CD14-positive monocyte (primary cell): ENCODE measurements at regions not wholly inside any gene's neighbourhood (a gene's known extent, or its start where the extent isn't known, plus 50 kb on each side); places are given as distances from the start of the nearest gene placed in this dataset.

Source experiments
- DNase-seq, 3 donors: peaks; one replicate each; pipeline ENCODE4 v3.0.0-alpha.2; 2011 to 2022
- H2AFZ ChIP-seq: 2 replicates; pipeline ENCODE4 v1.6.0; 2012; ENCODE audit warnings: mild to moderate bottlenecking, low read depth, low read length, inconsistent platforms; ENCODE audit not compliant: insufficient read depth, poor library complexity, severe bottlenecking
- H3K27ac ChIP-seq, 2 donors: 1 replicate in 1 of 2; 2 replicates in 1 of 2; pipeline ENCODE4 v1.5.1; 2012 to 2013; ENCODE audit warnings: low read length in 2 of 2, control low read depth in 1 of 2, inconsistent platforms in 1 of 2, low read depth in 1 of 2, mild to moderate bottlenecking in 1 of 2
- H3K27me3 ChIP-seq, 2 donors: one replicate each; pipeline versions ENCODE4 v1.6.0 to v1.6.1; 2011 to 2013; ENCODE audit warnings: low read length in 2 of 2; ENCODE audit not compliant: control insufficient read depth in 2 of 2, insufficient read depth in 2 of 2
- H3K36me3 ChIP-seq, 2 donors: replicated peaks in 1 of 2; 1 replicate in 1 of 2; 2 replicates in 1 of 2; pipeline versions ENCODE4 v1.5.1 to v1.6.1; 2012 to 2013; ENCODE audit warnings: low read length in 2 of 2, control low read depth in 1 of 2, inconsistent platforms in 1 of 2, mild to moderate bottlenecking in 1 of 2; ENCODE audit not compliant: insufficient read depth in 2 of 2, control insufficient read depth in 1 of 2
- H3K4me1 ChIP-seq, 2 donors: 1 replicate in 1 of 2; 2 replicates in 1 of 2; pipeline versions ENCODE4 v1.5.1 to v1.6.1; 2012 to 2013; ENCODE audit warnings: low read length in 2 of 2, control low read depth in 1 of 2, inconsistent platforms in 1 of 2, mild to moderate bottlenecking in 1 of 2, moderate library complexity in 1 of 2; ENCODE audit not compliant: insufficient read depth in 2 of 2, control insufficient read depth in 1 of 2
- H3K4me2 ChIP-seq: replicated peaks from 2 replicates; pipeline ENCODE3; 2012; ENCODE audit warnings: low read length, moderate library complexity, mild to moderate bottlenecking; ENCODE audit not compliant: poor library complexity, severe bottlenecking; ENCODE audit errors: extremely low read depth
- H3K4me3 ChIP-seq, 3 experiments: fragments of 200-600 bp in 1 of 3; sonication (generic) in 1 of 3; replicated peaks in 1 of 3; 1 replicate in 2 of 3; 2 replicates in 1 of 3; pipeline ENCODE4 v1.5.1; 2011 to 2013; ENCODE audit warnings: low read length in 3 of 3, mild to moderate bottlenecking in 3 of 3, control low read depth in 2 of 3, low read depth in 2 of 3, inconsistent platforms in 1 of 3, moderate library complexity in 1 of 3
- H3K79me2 ChIP-seq: 2 replicates; pipeline ENCODE4 v1.6.0; 2012; ENCODE audit warnings: mild to moderate bottlenecking, control low read depth, inconsistent platforms, low read length, moderate library complexity; ENCODE audit not compliant: insufficient read depth
- H3K9ac ChIP-seq: 2 replicates; pipeline ENCODE4 v1.6.0; 2017; ENCODE audit warnings: low read length, mild to moderate bottlenecking; ENCODE audit not compliant: insufficient read depth, poor library complexity, severe bottlenecking
- H3K9me3 ChIP-seq, 2 donors: replicated peaks in 1 of 2; 1 replicate in 1 of 2; 2 replicates in 1 of 2; pipeline versions ENCODE4 v1.5.1 to v1.6.1; 2012 to 2013; ENCODE audit warnings: low read length in 2 of 2, control low read depth in 1 of 2; ENCODE audit not compliant: control insufficient read depth in 1 of 2, insufficient read depth in 1 of 2
- H4K20me1 ChIP-seq: 2 replicates; pipeline ENCODE4 v1.6.0; 2012; ENCODE audit warnings: mild to moderate bottlenecking, low read length, control low read depth, moderate library complexity; ENCODE audit not compliant: insufficient read depth
- H3K27ac Mint-ChIP-seq, 7 donors: one replicate each; pipeline ENCODE4 v1.8.0; 2020; ENCODE audit warnings: mild to moderate bottlenecking in 7 of 7, mixed read lengths in 7 of 7, moderate library complexity in 6 of 7, inconsistent platforms in 2 of 7
- H3K27me3 Mint-ChIP-seq, 3 donors: one replicate each; pipeline ENCODE4 v1.8.0; 2021 to 2022; ENCODE audit warnings: low read depth in 3 of 3, mild to moderate bottlenecking in 3 of 3, mixed read lengths in 3 of 3, moderate library complexity in 3 of 3, inconsistent platforms in 1 of 3
- H3K36me3 Mint-ChIP-seq, 2 donors: one replicate each; pipeline ENCODE4 v1.8.0; 2020; ENCODE audit warnings: mixed read lengths in 2 of 2, inconsistent platforms in 1 of 2, mild to moderate bottlenecking in 1 of 2
- H3K4me1 Mint-ChIP-seq: one replicate; pipeline ENCODE4 v1.8.0; 2020; ENCODE audit warnings: mild to moderate bottlenecking, mixed read lengths
- H3K4me3 Mint-ChIP-seq, 2 donors: one replicate each; pipeline ENCODE4 v1.8.0; 2020; ENCODE audit warnings: mild to moderate bottlenecking in 2 of 2, mixed read lengths in 2 of 2, moderate library complexity in 1 of 2
- H3K9me3 Mint-ChIP-seq, 7 donors: one replicate each; pipeline ENCODE4 v1.8.0; 2020 to 2022; ENCODE audit warnings: mixed read lengths in 7 of 7, mild to moderate bottlenecking in 6 of 7, moderate library complexity in 6 of 7, inconsistent platforms in 2 of 7
- CTCF ChIP-seq: fragments of 200-600 bp; IDR thresholded peaks from one replicate; pipeline ENCODE4 v1.8.0; 2022; ENCODE audit warnings: antibody characterized with exemption, mild to moderate bottlenecking
- WGBS: methylation state at CpG from one replicate; pipeline ENCODE4 v1.1.5; 2013; ENCODE audit warnings: missing lambda C conversion rate; ENCODE audit not compliant: insufficient coverage; 5-methylcytosine and 5-hydroxymethylcytosine counted together
- intact Hi-C, 2 donors: fragments of 100-400 bp; cut with micrococcal nuclease; formaldehyde crosslinking; loops; one replicate each; pipeline versions ENCODE4 v1.15.0 to v1.15.1; 2023

- Histone ChIP-seq H3K4me1 (no peaks in the 10 kb centered on the region), H3K27me3 (no peaks in the 10 kb centered on the region), H3K4me3 (no peak overlapping the region), H3K79me2 (no peaks in the 10 kb centered on the region), H2AFZ (no peak overlapping the region), H3K27ac (no peak overlapping the region), H3K9ac (no peak overlapping the region), H4K20me1 (no peaks in the 10 kb centered on the region), H3K9me3 (peaks cover 0 to 3% of the 10 kb centered on the region in 2 donors), H3K36me3 (no peaks in the 10 kb centered on the region), H3K4me2 (no peak overlapping the region)
- Mint-ChIP-seq H3K36me3 (no peaks in the 10 kb centered on the region), H3K27me3 (peaks cover 2 to 5% (median 3%) of the 10 kb centered on the region in 3 donors), H3K9me3 (peaks cover 0 to 5% (median 3%) of the 10 kb centered on the region in 7 donors), H3K27ac (no peak overlapping the region), H3K4me1 (no peaks in the 10 kb centered on the region), H3K4me3 (no peak overlapping the region)
- DNase-seq: no peak
- intact Hi-C loops: no loop called here
- TF ChIP-seq CTCF: no peak
- 78% methylated on average over 3 of the region's 7 CpGs for WGBS
These were observed 151.7 kb upstream of the ASB18 start for GRCh38 chr2:236415684-236416444.

- intact Hi-C loops: no loop called here
- Mint-ChIP-seq H3K27ac (no peak overlapping the region), H3K27me3 (peaks cover 2 to 6% (median 5%) of the 10 kb centered on the region in 3 donors), H3K36me3 (no peaks in the 10 kb centered on the region), H3K4me1 (no peaks in the 10 kb centered on the region), H3K4me3 (no peak overlapping the region), H3K9me3 (peaks cover 0 to 4% (median 2%) of the 10 kb centered on the region in 7 donors)
- H3K36me3 ChIP-seq: no peaks in the 10 kb centered on the region
- H3K4me1 ChIP-seq: no peaks in the 10 kb centered on the region
- 88% methylated on average over 6 of the region's 6 CpGs for WGBS
- H3K27me3 ChIP-seq: no peaks in the 10 kb centered on the region
- no peaks in the 10 kb centered on the region for H3K9me3 ChIP-seq
- no peak overlapping the region for H2AFZ ChIP-seq
- no peak overlapping the region for H3K9ac ChIP-seq
- DNase-seq: no peak
- H3K79me2 ChIP-seq: no peaks in the 10 kb centered on the region
- TF ChIP-seq CTCF: no peak
- no peak overlapping the region for H3K4me2 ChIP-seq
- no peak overlapping the region for H3K27ac ChIP-seq
- H4K20me1 ChIP-seq: no peaks in the 10 kb centered on the region
- no peak overlapping the region for H3K4me3 ChIP-seq
These were observed 152.5 kb upstream of the ACKR3 start for GRCh38 chr2:236417150-236417549.
